RWPE1 (cell line): ENCODE measurements at regions not wholly inside any gene's neighbourhood (a gene's known extent, or its start where the extent isn't known, plus 50 kb on each side); places are given as distances from the start of the nearest gene placed in this dataset.
"Not testable (repeated sequence)": the region's sequence is repeated elsewhere in the genome, so short reads cannot be mapped to it uniquely, and the experiment has no call there.

Experiments used
- CTCF ChIA-PET: fragments of 350-600 bp; sonication (Branson Sonifier 250); formaldehyde crosslinking; extraction: SDS; loops from one replicate; lab custom pipeline; 2021; lab: Yijun Ruan, JAX
- POLR2A ChIA-PET: fragments of 400-600 bp; formaldehyde crosslinking; extraction: SDS; loops from one replicate; lab custom pipeline; 2020; ENCODE audit warnings: antibody characterized with exemption; ENCODE audit not compliant: low non-redundant PET; lab: Yijun Ruan, JAX
- DNase-seq: peaks from one replicate; pipeline ENCODE4 v3.0.0; 2012; ENCODE audit warnings: low spot score
- H3K27ac ChIP-seq: fragments of 450-650 bp; 2 replicates; pipeline ENCODE4 v1.5.1; 2017
- CTCF ChIP-seq: fragments of 450-650 bp; conservative IDR thresholded peaks from 2 replicates; pipeline ENCODE4 v1.5.1; 2017; ENCODE audit warnings: low read depth, mild to moderate bottlenecking

- POLR2A ChIA-PET, result no interaction called here
- H3K27ac ChIP-seq, result no peak overlapping the region
- CTCF ChIA-PET, result no interaction called here
- DNase-seq, result no peak
- no peak for TF ChIP-seq CTCF
Measured at GRCh38 chr2:133640103-133640502, 71.8 kb upstream of the NCKAP5 start.

- ChIA-PET CTCF (interaction anchor here (0.7 to 1.3 kb wide), 10 partner anchors 32 to 379 kb away, joined by 3 to 6 read pairs (median 3); no protein-coding TSS in a partner anchor), POLR2A (no interaction called here)
- no peak; the same call in 1 of the 2 replicates for TF ChIP-seq CTCF
- peak overlapping the region; percentile 46; the same call in 1 of the 2 replicates for H3K27ac ChIP-seq
- peak; percentile 88 for DNase-seq
Measured at GRCh38 chr2:133641497-133641896, 73.2 kb upstream of the NCKAP5 start.

GRCh38 chr2:133641942-133642725 lies 73.9 kb upstream of the NCKAP5 start:
- no peak overlapping the region for H3K27ac ChIP-seq
- ChIA-PET CTCF (interaction anchor here (0.7 to 1.3 kb wide), 7 partner anchors 35 to 379 kb away, joined by 3 to 6 read pairs (median 3); no protein-coding TSS in a partner anchor), POLR2A (no interaction called here)
- DNase-seq, result no peak
- TF ChIP-seq CTCF, result no peak

GRCh38 chr2:133642791-133643191 lies 74.5 kb upstream of the NCKAP5 start:
- POLR2A ChIA-PET, result no interaction called here
- TF ChIP-seq CTCF, result no peak
- DNase-seq, result no peak
- CTCF ChIA-PET, result interaction anchor here (0.8 to 1.1 kb wide), 2 partner anchors 81 to 123 kb away, joined by 3 read pairs; no protein-coding TSS in a partner anchor
- no peak overlapping the region for H3K27ac ChIP-seq

- H3K27ac ChIP-seq, result no peak overlapping the region
- TF ChIP-seq CTCF, result no peak
- ChIA-PET POLR2A (no interaction called here), CTCF (interaction anchor here (1.1 kb wide), 1 partner anchor 82 kb away, joined by 3 read pairs; no protein-coding TSS in a partner anchor)
- DNase-seq, result no peak
Measured at GRCh38 chr2:133643863-133644262, 75.6 kb upstream of the NCKAP5 start.

- H3K27ac ChIP-seq, result no peak overlapping the region
- no peak for TF ChIP-seq CTCF
- ChIA-PET CTCF (interaction anchor here (0.7 kb wide), 1 partner anchor 1393 kb away, joined by 4 read pairs; no protein-coding TSS in a partner anchor), POLR2A (no interaction called here)
- DNase-seq, result no peak
Measured at GRCh38 chr2:133644846-133645245, 76.6 kb upstream of the NCKAP5 start.

GRCh38 chr2:133647386-133647785 lies 79.1 kb upstream of the NCKAP5 start:
- H3K27ac ChIP-seq, DNase-seq, CTCF ChIA-PET, POLR2A ChIA-PET: not testable (repeated sequence)
